Uterus (tissue), 2 donors: ENCODE measurements at regions not wholly inside any gene's neighbourhood (a gene's known extent, or its start where the extent isn't known, plus 50 kb on each side); places are given as distances from the start of the nearest gene placed in this dataset.

Experiments used
- CTCF ChIP-seq, 4 experiments: fragments of 200-600 bp in 2 of 4; fragments of 450-650 bp in 2 of 4; sonication (generic) in 2 of 4; IDR thresholded peaks; one replicate each; pipeline ENCODE4 v1.5.1; 2016 to 2019; ENCODE audit warnings: antibody characterized with exemption in 4 of 4, mild to moderate bottlenecking in 2 of 4, moderate library complexity in 1 of 4
- POLR2A ChIP-seq, 2 donors: fragments of 450-650 bp; IDR thresholded peaks; one replicate each; pipeline ENCODE4 v1.6.1; 2016; ENCODE audit warnings: antibody characterized with exemption in 2 of 2, mild to moderate bottlenecking in 1 of 2, moderate library complexity in 1 of 2

- TF ChIP-seq CTCF (IDR thresholded peaks at IDR 0.05) = no peak
- TF ChIP-seq POLR2A (IDR thresholded peaks at IDR 0.05) = no peak
These were observed 115.1 kb downstream of the KCNE4 start for GRCh38 chr2:223166983-223167650.
